ENCODE measurements at regions not wholly inside any gene's neighbourhood (a gene's known extent, or its start where the extent isn't known, plus 50 kb on each side); places are given as distances from the start of the nearest gene placed in this dataset.

- ATAC-seq = no peak
- intact Hi-C loops (cut with micrococcal nuclease) = no loop called here
- no peaks in the 10 kb centered on the region for H3K36me3 Mint-ChIP-seq (ENCODE audit: low read depth)
- DNase-seq = no peak
- no peak overlapping the region for H3K4me3 Mint-ChIP-seq
- H3K27ac Mint-ChIP-seq = no peak overlapping the region
- TF ChIP-seq, protein P1, sequence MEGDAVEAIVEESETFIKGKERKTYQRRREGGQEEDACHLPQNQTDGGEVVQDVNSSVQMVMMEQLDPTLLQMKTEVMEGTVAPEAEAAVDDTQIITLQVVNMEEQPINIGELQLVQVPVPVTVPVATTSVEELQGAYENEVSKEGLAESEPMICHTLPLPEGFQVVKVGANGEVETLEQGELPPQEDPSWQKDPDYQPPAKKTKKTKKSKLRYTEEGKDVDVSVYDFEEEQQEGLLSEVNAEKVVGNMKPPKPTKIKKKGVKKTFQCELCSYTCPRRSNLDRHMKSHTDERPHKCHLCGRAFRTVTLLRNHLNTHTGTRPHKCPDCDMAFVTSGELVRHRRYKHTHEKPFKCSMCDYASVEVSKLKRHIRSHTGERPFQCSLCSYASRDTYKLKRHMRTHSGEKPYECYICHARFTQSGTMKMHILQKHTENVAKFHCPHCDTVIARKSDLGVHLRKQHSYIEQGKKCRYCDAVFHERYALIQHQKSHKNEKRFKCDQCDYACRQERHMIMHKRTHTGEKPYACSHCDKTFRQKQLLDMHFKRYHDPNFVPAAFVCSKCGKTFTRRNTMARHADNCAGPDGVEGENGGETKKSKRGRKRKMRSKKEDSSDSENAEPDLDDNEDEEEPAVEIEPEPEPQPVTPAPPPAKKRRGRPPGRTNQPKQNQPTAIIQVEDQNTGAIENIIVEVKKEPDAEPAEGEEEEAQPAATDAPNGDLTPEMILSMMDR (IDR thresholded peaks at IDR 0.05) = no peak
- POLR2A ChIA-PET = no interaction called here
- no peaks in the 10 kb centered on the region for H3K4me1 Mint-ChIP-seq (ENCODE audit: low read depth)
- CTCF ChIA-PET = no interaction called here
- H3K27me3 Mint-ChIP-seq = peaks cover 17% of the 10 kb centered on the region
- H3K9me3 Mint-ChIP-seq = no peaks in the 10 kb centered on the region
These were observed 154.5 kb downstream of the NDUFA12 start for GRCh38 chr12:94848966-94849365.

- DNase-seq = no peak
- intact Hi-C loops (cut with micrococcal nuclease) = no loop called here
- Mint-ChIP-seq H3K9me3 (no peaks in the 10 kb centered on the region), H3K36me3 (ENCODE audit: low read depth) (no peaks in the 10 kb centered on the region), H3K4me1 (ENCODE audit: low read depth) (no peaks in the 10 kb centered on the region), H3K4me3 (no peak overlapping the region), H3K27ac (no peak overlapping the region), H3K27me3 (peaks cover 5% of the 10 kb centered on the region)
- POLR2A ChIA-PET = no interaction called here
- CTCF ChIA-PET = interaction anchor here (1.5 kb wide), 1 partner anchor 30 kb away, joined by 4 read pairs; no protein-coding TSS in a partner anchor
- no peak for ATAC-seq
- TF ChIP-seq, protein P1 (IDR thresholded peaks at IDR 0.05) = no peak
These were observed 158.4 kb downstream of the NDUFA12 start for GRCh38 chr12:94845110-94845509.

GRCh38 chr12:94844452-94844851 lies 159.0 kb downstream of the NDUFA12 start:
- ATAC-seq (no peak), DNase-seq (no peak)
- no peak overlapping the region for H3K4me3 Mint-ChIP-seq
- peaks cover 5% of the 10 kb centered on the region for H3K27me3 Mint-ChIP-seq
- intact Hi-C loops (cut with micrococcal nuclease) = no loop called here
- POLR2A ChIA-PET = no interaction called here
- H3K9me3 Mint-ChIP-seq = no peaks in the 10 kb centered on the region
- no peaks in the 10 kb centered on the region for H3K4me1 Mint-ChIP-seq (ENCODE audit: low read depth)
- no peak overlapping the region for H3K27ac Mint-ChIP-seq
- H3K36me3 Mint-ChIP-seq (ENCODE audit: low read depth) = no peaks in the 10 kb centered on the region
- CTCF ChIA-PET = interaction anchor here (1.5 kb wide), 1 partner anchor 31 kb away, joined by 4 read pairs; no protein-coding TSS in a partner anchor
- TF ChIP-seq, protein P1 (IDR thresholded peaks at IDR 0.05) = no peak

DNA sequence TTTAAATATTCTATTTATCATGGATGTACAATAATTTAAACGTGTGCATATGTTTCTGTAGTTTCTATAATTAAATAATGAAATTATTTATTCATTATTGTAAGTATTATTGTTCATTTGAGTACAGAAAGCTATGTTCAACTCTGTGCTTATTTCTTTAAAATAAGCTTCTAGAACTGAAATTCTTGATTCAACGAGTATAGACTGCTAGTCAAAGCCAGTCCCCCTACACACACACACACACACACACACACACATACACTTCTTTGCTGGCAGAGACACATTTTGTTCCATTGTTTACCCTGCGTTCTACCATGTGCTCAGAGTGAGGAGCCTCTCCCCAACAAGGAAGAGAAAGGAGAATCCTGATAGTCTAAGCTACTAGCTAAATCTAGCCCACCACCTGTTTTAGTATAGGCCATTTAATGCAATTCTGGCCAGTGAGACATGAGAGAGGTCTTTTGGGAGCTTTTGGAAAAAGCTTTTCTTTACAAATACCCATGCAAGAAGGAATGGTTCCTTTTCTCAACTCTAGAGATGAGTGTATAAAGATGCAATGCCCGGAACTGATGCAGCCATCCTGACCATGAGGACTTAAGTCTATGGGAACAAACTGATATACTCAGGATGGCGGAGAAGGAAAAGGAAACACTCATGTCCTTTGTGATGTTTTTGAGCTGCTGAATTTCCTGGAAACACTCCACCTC lies 161.4 kb downstream of the NDUFA12 start:
- Mint-ChIP-seq H3K36me3 (ENCODE audit: low read depth) (no peaks in the 10 kb centered on the region), H3K27me3 (peaks cover 1% of the 10 kb centered on the region), H3K9me3 (no peaks in the 10 kb centered on the region), H3K27ac (no peak overlapping the region), H3K4me3 (no peak overlapping the region), H3K4me1 (ENCODE audit: low read depth) (no peaks in the 10 kb centered on the region)
- ATAC-seq = no peak
- DNase-seq = no peak
- intact Hi-C loops (cut with micrococcal nuclease) = no loop called here
- POLR2A ChIA-PET = interaction anchor here (0.8 kb wide), 1 partner anchor 148 kb away, joined by 3 read pairs; no protein-coding TSS in a partner anchor
- TF ChIP-seq, protein P1 (IDR thresholded peaks at IDR 0.05) = no peak
- CTCF ChIA-PET = no interaction called here

- no peak overlapping the region for H3K4me3 Mint-ChIP-seq
- no peak for ATAC-seq
- H3K9me3 Mint-ChIP-seq = no peaks in the 10 kb centered on the region
- TF ChIP-seq, protein P1 (IDR thresholded peaks at IDR 0.05) = no peak
- no peaks in the 10 kb centered on the region for H3K36me3 Mint-ChIP-seq (ENCODE audit: low read depth)
- intact Hi-C loops (cut with micrococcal nuclease) = no loop called here
- DNase-seq = no peak
- CTCF ChIA-PET = no interaction called here
- peaks cover 1% of the 10 kb centered on the region for H3K27me3 Mint-ChIP-seq
- H3K4me1 Mint-ChIP-seq (ENCODE audit: low read depth) = no peaks in the 10 kb centered on the region
- H3K27ac Mint-ChIP-seq = no peak overlapping the region
- POLR2A ChIA-PET = interaction anchor here (0.8 kb wide), 1 partner anchor 148 kb away, joined by 3 read pairs; no protein-coding TSS in a partner anchor
These were observed 162.3 kb downstream of the NDUFA12 start for GRCh38 chr12:94841177-94841576.
